ENCODE measurements at regions not wholly inside any gene's neighbourhood (a gene's known extent, or its start where the extent isn't known, plus 50 kb on each side); places are given as distances from the start of the nearest gene placed in this dataset.

DNA sequence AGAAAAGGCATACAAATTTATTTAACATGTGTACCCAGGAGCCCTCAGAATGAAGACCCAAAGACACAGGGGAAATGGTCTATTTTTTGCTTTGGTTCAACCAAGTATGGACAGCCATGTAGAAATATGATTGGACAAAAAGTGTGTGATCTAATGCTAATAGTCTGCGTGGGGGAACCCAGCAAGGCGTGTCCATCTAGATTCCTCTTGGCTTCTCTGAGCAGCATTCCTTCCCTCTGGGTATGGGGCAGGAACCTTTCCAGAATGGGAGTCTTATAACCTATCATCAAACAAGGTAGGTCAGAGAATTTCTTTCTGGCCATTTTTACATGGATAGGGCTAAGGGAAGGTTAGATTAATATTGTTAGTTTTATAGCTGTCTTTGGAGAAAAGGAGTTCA is 698.2 kb downstream of the FGF9 start:
- Histone ChIP-seq H3K4me1 (ENCODE audit: control insufficient read depth in 1 of 2, insufficient read depth in 2 of 2, low read length in 2 of 2) (no peaks in the 10 kb centered on the region), H3K9me3 (ENCODE audit: control insufficient read depth in 1 of 2, low read length in 2 of 2) (peaks cover 0 to 16% of the 10 kb centered on the region in 2 donors), H3K27me3 (ENCODE audit: low read depth, low read length) (no peaks in the 10 kb centered on the region), H3K27ac (ENCODE audit: low read length) (no peak overlapping the region), H3K36me3 (ENCODE audit: control insufficient read depth in 1 of 2, insufficient read depth in 2 of 2, low read length in 2 of 2) (no peaks in the 10 kb centered on the region), H3K4me3 (ENCODE audit: low read depth in 1 of 2, low read length in 2 of 2) (no peak overlapping the region)

DNA sequence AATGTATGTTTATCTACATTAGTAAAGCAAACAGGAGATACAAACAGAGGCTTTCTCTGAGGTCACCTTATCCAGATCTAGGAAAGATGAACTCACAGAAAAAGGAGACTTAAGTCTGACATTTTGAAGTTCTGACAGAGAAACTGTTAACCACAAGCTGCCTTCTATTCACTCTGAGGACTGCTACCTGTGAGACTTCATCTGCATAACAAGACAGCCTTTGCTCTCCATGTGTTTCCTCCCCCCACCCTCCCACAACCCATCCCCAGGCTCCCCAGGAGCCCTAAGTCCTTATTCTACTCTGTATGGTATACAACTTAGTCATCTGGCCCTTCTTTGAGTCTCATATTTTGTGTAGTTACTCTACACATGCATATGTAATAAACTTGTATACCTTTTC is 699.0 kb downstream of the FGF9 start:
- Histone ChIP-seq H3K4me3 (ENCODE audit: low read depth in 1 of 2, low read length in 2 of 2) (no peak overlapping the region), H3K9me3 (ENCODE audit: control insufficient read depth in 1 of 2, low read length in 2 of 2) (peaks cover 0 to 16% of the 10 kb centered on the region in 2 donors), H3K27ac (ENCODE audit: low read length) (no peak overlapping the region), H3K4me1 (ENCODE audit: control insufficient read depth in 1 of 2, insufficient read depth in 2 of 2, low read length in 2 of 2) (no peaks in the 10 kb centered on the region), H3K36me3 (ENCODE audit: control insufficient read depth in 1 of 2, insufficient read depth in 2 of 2, low read length in 2 of 2) (no peaks in the 10 kb centered on the region), H3K27me3 (ENCODE audit: low read depth, low read length) (no peaks in the 10 kb centered on the region)

DNA sequence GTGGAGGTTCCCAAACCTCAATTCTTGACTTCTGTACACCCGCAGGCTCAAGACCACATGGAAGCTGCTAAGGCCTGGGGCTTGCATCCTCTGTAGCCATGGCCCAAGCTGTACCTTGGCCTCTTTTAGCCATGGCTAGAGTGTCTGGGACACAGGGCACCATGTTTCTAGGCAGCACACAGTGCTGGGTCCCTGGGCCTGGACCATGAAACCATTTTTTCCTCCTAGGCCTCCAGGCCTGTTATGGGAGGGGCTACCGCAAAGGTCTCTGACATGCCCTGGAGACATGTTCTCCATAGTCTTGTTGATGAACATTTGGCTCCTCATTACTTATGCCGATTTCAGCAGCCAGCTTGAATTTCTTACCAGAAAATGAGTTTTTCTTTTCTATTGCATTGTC is 701.4 kb downstream of the FGF9 start:
- peaks cover 0 to 11% of the 10 kb centered on the region in 2 donors for H3K9me3 ChIP-seq (ENCODE audit: control insufficient read depth in 1 of 2, low read length in 2 of 2)
- H3K4me3 ChIP-seq (ENCODE audit: low read depth in 1 of 2, low read length in 2 of 2) = no peak overlapping the region
- H3K36me3 ChIP-seq (ENCODE audit: control insufficient read depth in 1 of 2, insufficient read depth in 2 of 2, low read length in 2 of 2) = no peaks in the 10 kb centered on the region
- H3K27ac ChIP-seq (ENCODE audit: low read length) = no peak overlapping the region
- H3K27me3 ChIP-seq (ENCODE audit: low read depth, low read length) = no peaks in the 10 kb centered on the region
- H3K4me1 ChIP-seq (ENCODE audit: control insufficient read depth in 1 of 2, insufficient read depth in 2 of 2, low read length in 2 of 2) = no peaks in the 10 kb centered on the region

DNA sequence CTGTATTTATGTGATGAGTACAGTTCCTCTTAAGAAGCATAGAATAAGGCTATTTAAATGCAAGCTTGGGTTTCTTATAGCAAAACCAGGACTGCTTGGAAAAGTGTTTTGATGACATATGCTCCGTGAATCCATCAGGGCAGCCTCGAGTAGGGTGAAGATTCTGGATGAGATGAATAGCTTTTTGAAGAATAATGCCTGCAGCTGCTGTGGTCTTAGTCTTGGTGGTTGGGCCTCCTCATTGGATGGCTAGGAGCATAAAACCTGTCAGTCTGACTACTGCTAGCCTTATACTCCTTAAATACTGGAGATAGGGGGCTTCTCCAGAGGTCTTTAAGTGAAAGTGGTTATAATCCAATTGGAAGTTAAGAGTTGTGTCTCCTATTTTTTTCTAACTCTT is 704.3 kb downstream of the FGF9 start:
- Histone ChIP-seq H3K4me1 (ENCODE audit: control insufficient read depth in 1 of 2, insufficient read depth in 2 of 2, low read length in 2 of 2) (no peaks in the 10 kb centered on the region), H3K27me3 (ENCODE audit: low read depth, low read length) (no peaks in the 10 kb centered on the region), H3K36me3 (ENCODE audit: control insufficient read depth in 1 of 2, insufficient read depth in 2 of 2, low read length in 2 of 2) (no peaks in the 10 kb centered on the region)

DNA sequence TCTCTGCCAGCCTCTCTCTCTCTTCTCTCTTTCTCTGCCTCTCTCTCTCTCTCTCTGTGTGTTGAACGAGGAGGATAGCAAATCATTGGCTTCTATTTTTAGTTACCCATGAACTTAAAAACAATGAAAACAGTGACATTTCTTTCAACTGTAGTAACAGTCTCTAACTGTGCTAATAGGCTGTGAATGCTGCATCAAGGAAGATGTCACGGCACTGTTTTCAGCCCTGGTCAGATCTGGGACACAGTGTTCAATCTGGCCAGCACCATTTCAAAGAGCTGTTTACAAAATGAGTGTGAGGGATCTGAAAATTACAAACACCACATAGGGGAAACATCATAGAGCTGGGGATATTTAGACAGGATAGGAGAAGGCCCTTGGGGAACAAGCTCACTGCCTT is 717.0 kb downstream of the FGF9 start:
- no peak overlapping the region for H3K27ac ChIP-seq (ENCODE audit: low read length)
- no peaks in the 10 kb centered on the region for H3K27me3 ChIP-seq (ENCODE audit: low read depth, low read length)
- no peaks in the 10 kb centered on the region for H3K36me3 ChIP-seq (ENCODE audit: control insufficient read depth in 1 of 2, insufficient read depth in 2 of 2, low read length in 2 of 2)
- H3K4me1 ChIP-seq (ENCODE audit: control insufficient read depth in 1 of 2, insufficient read depth in 2 of 2, low read length in 2 of 2) = no peaks in the 10 kb centered on the region
- H3K4me3 ChIP-seq (ENCODE audit: low read depth in 1 of 2, low read length in 2 of 2) = no peak overlapping the region
- H3K9me3 ChIP-seq (ENCODE audit: control insufficient read depth in 1 of 2, low read length in 2 of 2) = no peaks in the 10 kb centered on the region

More for the DNA sequence above, 704.3 kb downstream of the FGF9 start:
- Histone ChIP-seq H3K9me3 (ENCODE audit: control insufficient read depth in 1 of 2, low read length in 2 of 2) (peaks cover 0 to 25% of the 10 kb centered on the region in 2 donors), H3K4me3 (ENCODE audit: low read depth in 1 of 2, low read length in 2 of 2) (no peak overlapping the region), H3K27ac (ENCODE audit: low read length) (no peak overlapping the region)

GRCh38 chr13:22399801-22400420 is 729.0 kb downstream of the FGF9 start:
- Histone ChIP-seq H3K4me3 (ENCODE audit: low read depth in 1 of 2, low read length in 2 of 2) (no peak overlapping the region), H3K27ac (ENCODE audit: low read length) (no peak overlapping the region), H3K27me3 (ENCODE audit: low read depth, low read length) (no peaks in the 10 kb centered on the region), H3K36me3 (ENCODE audit: control insufficient read depth in 1 of 2, insufficient read depth in 2 of 2, low read length in 2 of 2) (no peaks in the 10 kb centered on the region), H3K9me3 (ENCODE audit: control insufficient read depth in 1 of 2, low read length in 2 of 2) (no peaks in the 10 kb centered on the region), H3K4me1 (ENCODE audit: control insufficient read depth in 1 of 2, insufficient read depth in 2 of 2, low read length in 2 of 2) (no peaks in the 10 kb centered on the region)

- no peak overlapping the region for H3K4me3 ChIP-seq (ENCODE audit: low read depth in 1 of 2, low read length in 2 of 2)
- H3K9me3 ChIP-seq (ENCODE audit: control insufficient read depth in 1 of 2, low read length in 2 of 2) = no peaks in the 10 kb centered on the region
- no peak overlapping the region for H3K27ac ChIP-seq (ENCODE audit: low read length)
- H3K4me1 ChIP-seq (ENCODE audit: control insufficient read depth in 1 of 2, insufficient read depth in 2 of 2, low read length in 2 of 2) = no peaks in the 10 kb centered on the region
- H3K36me3 ChIP-seq (ENCODE audit: control insufficient read depth in 1 of 2, insufficient read depth in 2 of 2, low read length in 2 of 2) = no peaks in the 10 kb centered on the region
- H3K27me3 ChIP-seq (ENCODE audit: low read depth, low read length) = no peaks in the 10 kb centered on the region
Measured at GRCh38 chr13:22402682-22403081, 731.8 kb downstream of the FGF9 start.

- H3K27me3 ChIP-seq (ENCODE audit: low read depth, low read length) = no peaks in the 10 kb centered on the region
- no peak overlapping the region for H3K27ac ChIP-seq (ENCODE audit: low read length)
- H3K36me3 ChIP-seq (ENCODE audit: control insufficient read depth in 1 of 2, insufficient read depth in 2 of 2, low read length in 2 of 2) = no peaks in the 10 kb centered on the region
- no peaks in the 10 kb centered on the region for H3K4me1 ChIP-seq (ENCODE audit: control insufficient read depth in 1 of 2, insufficient read depth in 2 of 2, low read length in 2 of 2)
- no peaks in the 10 kb centered on the region for H3K9me3 ChIP-seq (ENCODE audit: control insufficient read depth in 1 of 2, low read length in 2 of 2)
- no peak overlapping the region for H3K4me3 ChIP-seq (ENCODE audit: low read depth in 1 of 2, low read length in 2 of 2)
Measured at GRCh38 chr13:22403144-22403543, 732.3 kb downstream of the FGF9 start.

GRCh38 chr13:22405891-22406290 is 735.0 kb downstream of the FGF9 start:
- no peaks in the 10 kb centered on the region for H3K27me3 ChIP-seq (ENCODE audit: low read depth, low read length)
- H3K9me3 ChIP-seq (ENCODE audit: control insufficient read depth in 1 of 2, low read length in 2 of 2) = peaks cover 0 to under 1% of the 10 kb centered on the region in 2 donors
- no peak overlapping the region for H3K4me3 ChIP-seq (ENCODE audit: low read depth in 1 of 2, low read length in 2 of 2)
- no peak overlapping the region for H3K27ac ChIP-seq (ENCODE audit: low read length)
- no peaks in the 10 kb centered on the region for H3K36me3 ChIP-seq (ENCODE audit: control insufficient read depth in 1 of 2, insufficient read depth in 2 of 2, low read length in 2 of 2)
- no peaks in the 10 kb centered on the region for H3K4me1 ChIP-seq (ENCODE audit: control insufficient read depth in 1 of 2, insufficient read depth in 2 of 2, low read length in 2 of 2)

- H3K4me1 ChIP-seq (ENCODE audit: control insufficient read depth in 1 of 2, insufficient read depth in 2 of 2, low read length in 2 of 2) = no peaks in the 10 kb centered on the region
- H3K27ac ChIP-seq (ENCODE audit: low read length) = no peak overlapping the region
- no peaks in the 10 kb centered on the region for H3K27me3 ChIP-seq (ENCODE audit: low read depth, low read length)
- no peaks in the 10 kb centered on the region for H3K36me3 ChIP-seq (ENCODE audit: control insufficient read depth in 1 of 2, insufficient read depth in 2 of 2, low read length in 2 of 2)
- H3K4me3 ChIP-seq (ENCODE audit: low read depth in 1 of 2, low read length in 2 of 2) = no peak overlapping the region
- peaks cover 4 to 16% of the 10 kb centered on the region in 2 donors for H3K9me3 ChIP-seq (ENCODE audit: control insufficient read depth in 1 of 2, low read length in 2 of 2)
Measured at GRCh38 chr13:22412452-22412851, 741.6 kb downstream of the FGF9 start.

DNA sequence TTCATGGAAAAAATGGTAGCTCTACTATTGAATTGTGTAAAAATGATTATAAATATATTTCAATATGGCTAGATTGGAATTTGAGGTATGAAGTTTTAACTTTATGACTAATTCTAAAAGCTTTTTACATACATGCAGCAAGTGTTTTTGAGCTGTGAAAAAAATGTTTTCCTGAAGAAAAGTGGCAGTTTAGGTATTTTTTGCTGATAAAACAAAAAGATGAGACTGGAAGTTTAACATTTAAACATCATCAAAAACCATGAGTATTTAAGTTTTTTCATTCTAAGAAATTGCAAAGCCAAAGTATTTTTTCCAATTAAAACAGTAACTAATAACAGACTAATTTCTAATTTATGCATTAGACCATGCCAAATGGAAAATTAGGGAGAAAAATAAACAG is 751.1 kb downstream of the FGF9 start:
- Histone ChIP-seq H3K9me3 (ENCODE audit: control insufficient read depth in 1 of 2, low read length in 2 of 2) (no peaks in the 10 kb centered on the region), H3K27me3 (ENCODE audit: low read depth, low read length) (no peaks in the 10 kb centered on the region), H3K4me1 (ENCODE audit: control insufficient read depth in 1 of 2, insufficient read depth in 2 of 2, low read length in 2 of 2) (no peaks in the 10 kb centered on the region), H3K27ac (ENCODE audit: low read length) (no peak overlapping the region), H3K36me3 (ENCODE audit: control insufficient read depth in 1 of 2, insufficient read depth in 2 of 2, low read length in 2 of 2) (no peaks in the 10 kb centered on the region), H3K4me3 (ENCODE audit: low read depth in 1 of 2, low read length in 2 of 2) (no peak overlapping the region)

GRCh38 chr13:22422712-22423111 is 751.8 kb downstream of the FGF9 start:
- Histone ChIP-seq H3K9me3 (ENCODE audit: control insufficient read depth in 1 of 2, low read length in 2 of 2) (no peaks in the 10 kb centered on the region), H3K27me3 (ENCODE audit: low read depth, low read length) (no peaks in the 10 kb centered on the region), H3K4me1 (ENCODE audit: control insufficient read depth in 1 of 2, insufficient read depth in 2 of 2, low read length in 2 of 2) (no peaks in the 10 kb centered on the region), H3K4me3 (ENCODE audit: low read depth in 1 of 2, low read length in 2 of 2) (no peak overlapping the region), H3K36me3 (ENCODE audit: control insufficient read depth in 1 of 2, insufficient read depth in 2 of 2, low read length in 2 of 2) (no peaks in the 10 kb centered on the region), H3K27ac (ENCODE audit: low read length) (no peak overlapping the region)
